ENCODE measurements at regions not wholly inside any gene's neighbourhood (a gene's known extent, or its start where the extent isn't known, plus 50 kb on each side); places are given as distances from the start of the nearest gene placed in this dataset.

- no peak for DNase-seq
- no peaks in the 10 kb centered on the region for H3K27me3 ChIP-seq
Observed at GRCh38 chr18:45408218-45408617, 207.1 kb upstream of the SLC14A2 start.

GRCh38 chr18:45409971-45410370 lies 205.3 kb upstream of the SLC14A2 start:
- no peaks in the 10 kb centered on the region for H3K9me3 ChIP-seq
- H3K36me3 ChIP-seq: no peaks in the 10 kb centered on the region
- TF ChIP-seq CTCF (IDR thresholded peaks at IDR 0.05; ENCODE audit: low read depth, low read length): no peak
- DNase-seq: no peak
- no peaks in the 10 kb centered on the region for H3K27me3 ChIP-seq
- no peak overlapping the region for H3K4me3 ChIP-seq (ENCODE audit: low read depth, low read length)
- no peaks in the 10 kb centered on the region for H3K4me1 ChIP-seq

More at GRCh38 chr18:45408218-45408617, 207.1 kb upstream of the SLC14A2 start:
- no peak for TF ChIP-seq CTCF (IDR thresholded peaks at IDR 0.05; ENCODE audit: low read depth, low read length)
- Histone ChIP-seq H3K4me1 (no peaks in the 10 kb centered on the region), H3K4me3 (ENCODE audit: low read depth, low read length) (no peak overlapping the region), H3K9me3 (no peaks in the 10 kb centered on the region), H3K36me3 (no peaks in the 10 kb centered on the region)

- H3K36me3 ChIP-seq: no peaks in the 10 kb centered on the region
- no peaks in the 10 kb centered on the region for H3K9me3 ChIP-seq
- no peaks in the 10 kb centered on the region for H3K27me3 ChIP-seq
- H3K4me1 ChIP-seq: no peaks in the 10 kb centered on the region
- TF ChIP-seq CTCF (IDR thresholded peaks at IDR 0.05; ENCODE audit: low read depth, low read length): no peak
- DNase-seq: no peak
- H3K4me3 ChIP-seq (ENCODE audit: low read depth, low read length): no peak overlapping the region
Observed at GRCh38 chr18:45412577-45412976, 202.7 kb upstream of the SLC14A2 start.

- TF ChIP-seq CTCF (IDR thresholded peaks at IDR 0.05; ENCODE audit: low read depth, low read length): no peak
- H3K4me3 ChIP-seq (ENCODE audit: low read depth, low read length): no peak overlapping the region
- no peaks in the 10 kb centered on the region for H3K36me3 ChIP-seq
- no peaks in the 10 kb centered on the region for H3K27me3 ChIP-seq
- H3K4me1 ChIP-seq: no peaks in the 10 kb centered on the region
- no peaks in the 10 kb centered on the region for H3K9me3 ChIP-seq
- DNase-seq: no peak
Observed at GRCh38 chr18:45413180-45413836, 202.0 kb upstream of the SLC14A2 start.

GRCh38 chr18:45415614-45416013 lies 199.7 kb upstream of the SLC14A2 start:
- H3K9me3 ChIP-seq: no peaks in the 10 kb centered on the region
- no peak for DNase-seq
- no peaks in the 10 kb centered on the region for H3K27me3 ChIP-seq
- no peaks in the 10 kb centered on the region for H3K4me1 ChIP-seq
- TF ChIP-seq CTCF (IDR thresholded peaks at IDR 0.05; ENCODE audit: low read depth, low read length): no peak
- no peak overlapping the region for H3K4me3 ChIP-seq (ENCODE audit: low read depth, low read length)
- no peaks in the 10 kb centered on the region for H3K36me3 ChIP-seq

- Histone ChIP-seq H3K4me1 (no peaks in the 10 kb centered on the region), H3K27me3 (no peaks in the 10 kb centered on the region), H3K9me3 (no peaks in the 10 kb centered on the region), H3K36me3 (no peaks in the 10 kb centered on the region), H3K4me3 (ENCODE audit: low read depth, low read length) (no peak overlapping the region)
- no peak for TF ChIP-seq CTCF (IDR thresholded peaks at IDR 0.05; ENCODE audit: low read depth, low read length)
- DNase-seq: peak; percentile 10
Observed at GRCh38 chr18:45416168-45416567, 199.1 kb upstream of the SLC14A2 start.

Measured in BE2C (cell line).